ENCODE measurements at regions not wholly inside any gene's neighbourhood (a gene's known extent, or its start where the extent isn't known, plus 50 kb on each side); places are given as distances from the start of the nearest gene placed in this dataset.

GRCh38 chr12:124689631-124690030, 122.2 kb upstream of the NCOR2 start:
- Histone ChIP-seq H3K9ac (no peak overlapping the region), H3K4me2 (ENCODE audit: low read length) (no peak overlapping the region), H3K4me1 (peaks cover 2% of the 10 kb centered on the region), H3K4me3 (ENCODE audit: low read depth, low read length) (no peak overlapping the region), H2AFZ (no peak overlapping the region), H3K27me3 (ENCODE audit: control insufficient read depth, insufficient read depth, low read length) (no peaks in the 10 kb centered on the region), H3K9me3 (ENCODE audit: control insufficient read depth, low read length) (no peaks in the 10 kb centered on the region), H3K79me2 (no peaks in the 10 kb centered on the region), H3K27ac (no peak overlapping the region), H3K36me3 (ENCODE audit: control insufficient read depth, insufficient read depth, low read length) (no peaks in the 10 kb centered on the region)
- no peak for TF ChIP-seq CTCF (IDR thresholded peaks at IDR 0.05)

GRCh38 chr12:124688356-124688992, 121.1 kb upstream of the NCOR2 start:
- Histone ChIP-seq H3K4me1 (peaks cover 2% of the 10 kb centered on the region), H3K9ac (no peak overlapping the region), H3K4me2 (ENCODE audit: low read length) (no peak overlapping the region)

GRCh38 chr12:124687917-124688316, 120.5 kb upstream of the NCOR2 start:
- no peak overlapping the region for H3K4me3 ChIP-seq (ENCODE audit: low read depth, low read length)
- no peak overlapping the region for H3K4me2 ChIP-seq (ENCODE audit: low read length)
- H3K27me3 ChIP-seq (ENCODE audit: control insufficient read depth, insufficient read depth, low read length), result no peaks in the 10 kb centered on the region
- no peaks in the 10 kb centered on the region for H3K79me2 ChIP-seq
- no peak overlapping the region for H3K9ac ChIP-seq
- no peak overlapping the region for H2AFZ ChIP-seq
- no peak for TF ChIP-seq CTCF (IDR thresholded peaks at IDR 0.05)
- H3K27ac ChIP-seq, result no peak overlapping the region
- H3K36me3 ChIP-seq (ENCODE audit: control insufficient read depth, insufficient read depth, low read length), result no peaks in the 10 kb centered on the region
- no peaks in the 10 kb centered on the region for H3K9me3 ChIP-seq (ENCODE audit: control insufficient read depth, low read length)
- H3K4me1 ChIP-seq, result peaks cover 2% of the 10 kb centered on the region

More at GRCh38 chr12:124688356-124688992, 121.1 kb upstream of the NCOR2 start:
- Histone ChIP-seq H3K79me2 (no peaks in the 10 kb centered on the region), H3K4me3 (ENCODE audit: low read depth, low read length) (no peak overlapping the region), H3K9me3 (ENCODE audit: control insufficient read depth, low read length) (no peaks in the 10 kb centered on the region), H3K27me3 (ENCODE audit: control insufficient read depth, insufficient read depth, low read length) (no peaks in the 10 kb centered on the region), H3K36me3 (ENCODE audit: control insufficient read depth, insufficient read depth, low read length) (no peaks in the 10 kb centered on the region), H3K27ac (no peak overlapping the region), H2AFZ (no peak overlapping the region)
- TF ChIP-seq CTCF (IDR thresholded peaks at IDR 0.05), result no peak

- Histone ChIP-seq H3K4me1 (peaks cover 2% of the 10 kb centered on the region), H3K36me3 (ENCODE audit: control insufficient read depth, insufficient read depth, low read length) (no peaks in the 10 kb centered on the region), H3K4me3 (ENCODE audit: low read depth, low read length) (no peak overlapping the region), H3K79me2 (no peaks in the 10 kb centered on the region), H3K27me3 (ENCODE audit: control insufficient read depth, insufficient read depth, low read length) (no peaks in the 10 kb centered on the region), H2AFZ (no peak overlapping the region), H3K9me3 (ENCODE audit: control insufficient read depth, low read length) (no peaks in the 10 kb centered on the region), H3K27ac (no peak overlapping the region), H3K9ac (no peak overlapping the region), H3K4me2 (ENCODE audit: low read length) (no peak overlapping the region)
- no peak for TF ChIP-seq CTCF (IDR thresholded peaks at IDR 0.05)
Observed at GRCh38 chr12:124687174-124687902, 119.9 kb upstream of the NCOR2 start.
